NB4 (cell line): ENCODE measurements at regions not wholly inside any gene's neighbourhood (a gene's known extent, or its start where the extent isn't known, plus 50 kb on each side); places are given as distances from the start of the nearest gene placed in this dataset.

Experiments
- CTCF ChIP-seq: IDR thresholded peaks from one replicate; pipeline ENCODE4 v1.5.1; 2012; ENCODE audit warnings: low read depth, low read length
- MAX ChIP-seq: IDR thresholded peaks from 2 replicates; pipeline ENCODE4 v1.6.1; 2011; ENCODE audit warnings: low read depth, low read length

- TF ChIP-seq CTCF = no peak
- TF ChIP-seq MAX = no peak
Measured at GRCh38 chr12:66915306-66915904, 236.5 kb upstream of the GRIP1 start.
